ENCODE measurements at regions not wholly inside any gene's neighbourhood (a gene's known extent, or its start where the extent isn't known, plus 50 kb on each side); places are given as distances from the start of the nearest gene placed in this dataset.

- peaks cover 12% of the 10 kb centered on the region; the same call in 1 of the 2 replicates for H3K9me3 ChIP-seq (ENCODE audit: insufficient read depth, low read length)
- H3K79me2 ChIP-seq (ENCODE audit: insufficient read depth, low read length), result peaks cover 22% of the 10 kb centered on the region; the same call in 1 of the 2 replicates
- H3K9me2 ChIP-seq (replicated peaks; ENCODE audit: insufficient read depth, low read length), result no peaks in the 10 kb centered on the region
- H3K4me3 ChIP-seq (ENCODE audit: insufficient read depth, low read length, poor library complexity, severe bottlenecking), result no peak overlapping the region
- H3K27ac ChIP-seq (ENCODE audit: low read depth, low read length), result no peak overlapping the region
- H3K27me3 ChIP-seq (ENCODE audit: low read length), result no peaks in the 10 kb centered on the region
- H3K36me3 ChIP-seq (ENCODE audit: low read length), result no peaks in the 10 kb centered on the region
- TF ChIP-seq EZH2phosphoT487 (conservative IDR thresholded peaks at IDR 0.05; ENCODE audit: low read length) (no peak), CTCF (IDR thresholded peaks at IDR 0.05; ENCODE audit: insufficient read depth, low read length, poor library complexity, severe bottlenecking) (no peak)
- H4K20me1 ChIP-seq (ENCODE audit: low read depth, low read length), result peaks cover 4% of the 10 kb centered on the region; the same call in 1 of the 2 replicates
- no peaks in the 10 kb centered on the region for H3F3A ChIP-seq (ENCODE audit: insufficient read depth)
- no peak overlapping the region for H2AFZ ChIP-seq (ENCODE audit: low read depth, low read length, severe bottlenecking)
- H3K9ac ChIP-seq (ENCODE audit: low read length), result no peak overlapping the region
- H3K4me2 ChIP-seq (ENCODE audit: low read depth, low read length, poor library complexity, severe bottlenecking), result no peak overlapping the region
Observed at GRCh38 chr3:11706604-11707003, 62.9 kb upstream of the VGLL4 start.

GRCh38 chr3:11705049-11705448 lies 61.3 kb upstream of the VGLL4 start:
- Histone ChIP-seq H3K27me3 (ENCODE audit: low read length) (no peaks in the 10 kb centered on the region), H3K4me2 (ENCODE audit: low read depth, low read length, poor library complexity, severe bottlenecking) (no peak overlapping the region), H3K79me2 (ENCODE audit: insufficient read depth, low read length) (peaks cover 22% of the 10 kb centered on the region; the same call in 1 of the 2 replicates), H3K9me2 (replicated peaks; ENCODE audit: insufficient read depth, low read length) (no peaks in the 10 kb centered on the region), H4K20me1 (ENCODE audit: low read depth, low read length) (peaks cover 4% of the 10 kb centered on the region; the same call in 1 of the 2 replicates), H3F3A (ENCODE audit: insufficient read depth) (no peaks in the 10 kb centered on the region), H2AFZ (ENCODE audit: low read depth, low read length, severe bottlenecking) (no peak overlapping the region), H3K9me3 (ENCODE audit: insufficient read depth, low read length) (peaks cover 7% of the 10 kb centered on the region; the same call in 1 of the 2 replicates), H3K9ac (ENCODE audit: low read length) (no peak overlapping the region), H3K4me3 (ENCODE audit: insufficient read depth, low read length, poor library complexity, severe bottlenecking) (no peak overlapping the region), H3K27ac (ENCODE audit: low read depth, low read length) (no peak overlapping the region), H3K36me3 (ENCODE audit: low read length) (no peaks in the 10 kb centered on the region)
- TF ChIP-seq CTCF (IDR thresholded peaks at IDR 0.05; ENCODE audit: insufficient read depth, low read length, poor library complexity, severe bottlenecking), result no peak
- TF ChIP-seq EZH2phosphoT487 (conservative IDR thresholded peaks at IDR 0.05; ENCODE audit: low read length), result no peak

- TF ChIP-seq CTCF (IDR thresholded peaks at IDR 0.05; ENCODE audit: insufficient read depth, low read length, poor library complexity, severe bottlenecking), result no peak
- no peak for TF ChIP-seq EZH2phosphoT487 (conservative IDR thresholded peaks at IDR 0.05; ENCODE audit: low read length)
- no peaks in the 10 kb centered on the region for H3K36me3 ChIP-seq (ENCODE audit: low read length)
- H3K4me3 ChIP-seq (ENCODE audit: insufficient read depth, low read length, poor library complexity, severe bottlenecking), result no peak overlapping the region
- H3K4me2 ChIP-seq (ENCODE audit: low read depth, low read length, poor library complexity, severe bottlenecking), result no peak overlapping the region
- no peak overlapping the region for H2AFZ ChIP-seq (ENCODE audit: low read depth, low read length, severe bottlenecking)
- no peaks in the 10 kb centered on the region for H3K9me3 ChIP-seq (ENCODE audit: insufficient read depth, low read length)
- no peaks in the 10 kb centered on the region for H3K27me3 ChIP-seq (ENCODE audit: low read length)
- no peak overlapping the region for H3K27ac ChIP-seq (ENCODE audit: low read depth, low read length)
- H3K9ac ChIP-seq (ENCODE audit: low read length), result no peak overlapping the region
- peaks cover 17% of the 10 kb centered on the region; the same call in 1 of the 2 replicates for H3K79me2 ChIP-seq (ENCODE audit: insufficient read depth, low read length)
- H3F3A ChIP-seq (ENCODE audit: insufficient read depth), result no peaks in the 10 kb centered on the region
- H4K20me1 ChIP-seq (ENCODE audit: low read depth, low read length), result peaks cover 4% of the 10 kb centered on the region; the same call in 1 of the 2 replicates
- no peaks in the 10 kb centered on the region for H3K9me2 ChIP-seq (replicated peaks; ENCODE audit: insufficient read depth, low read length)
Observed at GRCh38 chr3:11703146-11703545, 59.4 kb upstream of the VGLL4 start.

Data from SU-DHL-6 (cell line).